HFF-Myc (cell line): ENCODE measurements at regions not wholly inside any gene's neighbourhood (a gene's known extent, or its start where the extent isn't known, plus 50 kb on each side); places are given as distances from the start of the nearest gene placed in this dataset.

Experiments used
- DNase-seq: peaks from one replicate; pipeline ENCODE4 v3.0.0-alpha.2; 2011; ENCODE audit warnings: low read depth; ENCODE audit errors: extremely low read depth
- H3K4me3 ChIP-seq: replicated peaks from 2 replicates; pipeline ENCODE4 v1.5.1; 2011; ENCODE audit warnings: low read depth, mild to moderate bottlenecking, control low read depth, low read length
- CTCF ChIP-seq: IDR thresholded peaks from 2 replicates; pipeline ENCODE4 v1.5.1; 2012; ENCODE audit warnings: mild to moderate bottlenecking, low read depth, low read length, control low read depth; ENCODE audit errors: missing control alignments

- TF ChIP-seq CTCF: no peak
- no peak overlapping the region for H3K4me3 ChIP-seq
- DNase-seq: no peak
Observed at GRCh38 chr2:41504532-41504931, 543.3 kb upstream of the PKDCC start.

- TF ChIP-seq CTCF: no peak
- DNase-seq: no peak
- H3K4me3 ChIP-seq: no peak overlapping the region
Observed at GRCh38 chr2:41510108-41510507, 537.7 kb upstream of the PKDCC start.

GRCh38 chr2:41521211-41521610, 526.6 kb upstream of the PKDCC start:
- no peak for TF ChIP-seq CTCF
- no peak overlapping the region for H3K4me3 ChIP-seq
- no peak for DNase-seq

GRCh38 chr2:41527525-41528323, 520.1 kb upstream of the PKDCC start:
- no peak overlapping the region for H3K4me3 ChIP-seq
- TF ChIP-seq CTCF: no peak
- DNase-seq: no peak

GRCh38 chr2:41535575-41535974, 512.2 kb upstream of the PKDCC start:
- no peak for TF ChIP-seq CTCF
- no peak overlapping the region for H3K4me3 ChIP-seq
- DNase-seq: no peak

- no peak for TF ChIP-seq CTCF
- H3K4me3 ChIP-seq: no peak overlapping the region
- no peak for DNase-seq
Observed at GRCh38 chr2:41540272-41540998, 507.4 kb upstream of the PKDCC start.
